HG02970 (cell line): ENCODE measurements at regions not wholly inside any gene's neighbourhood (a gene's known extent, or its start where the extent isn't known, plus 50 kb on each side); places are given as distances from the start of the nearest gene placed in this dataset.

ENCODE experiments used
- ATAC-seq: cut with Tn5 transposase; IDR thresholded peaks from one replicate; pipeline ENCODE4 v1.9.1; 2021; ENCODE audit warnings: mild to moderate bottlenecking, moderate library complexity, moderate number of reproducible peaks; ENCODE audit not compliant: unreplicated experiment, low FRiP score

DNA sequence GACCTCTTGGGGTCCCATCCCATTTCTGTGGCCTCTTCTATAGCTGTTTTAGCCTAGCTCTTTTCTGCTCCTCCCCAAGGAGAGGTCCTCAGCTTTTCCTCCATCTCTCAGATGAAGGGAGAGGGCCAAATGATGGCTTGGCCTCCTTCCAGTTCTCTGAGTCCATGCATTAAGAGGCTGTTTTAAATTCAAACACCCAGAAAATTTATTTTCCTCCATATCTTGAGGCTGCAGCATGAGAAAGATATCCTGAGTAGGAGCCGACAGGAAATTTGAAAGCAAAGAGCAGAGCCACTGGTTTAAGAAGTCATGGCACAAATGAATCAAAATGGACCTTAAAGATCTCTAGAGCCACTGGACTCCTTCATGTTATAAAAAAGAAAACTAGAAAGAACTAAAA lies 558.8 kb downstream of the MID1IP1 start:
- ATAC-seq, result no peak

DNA sequence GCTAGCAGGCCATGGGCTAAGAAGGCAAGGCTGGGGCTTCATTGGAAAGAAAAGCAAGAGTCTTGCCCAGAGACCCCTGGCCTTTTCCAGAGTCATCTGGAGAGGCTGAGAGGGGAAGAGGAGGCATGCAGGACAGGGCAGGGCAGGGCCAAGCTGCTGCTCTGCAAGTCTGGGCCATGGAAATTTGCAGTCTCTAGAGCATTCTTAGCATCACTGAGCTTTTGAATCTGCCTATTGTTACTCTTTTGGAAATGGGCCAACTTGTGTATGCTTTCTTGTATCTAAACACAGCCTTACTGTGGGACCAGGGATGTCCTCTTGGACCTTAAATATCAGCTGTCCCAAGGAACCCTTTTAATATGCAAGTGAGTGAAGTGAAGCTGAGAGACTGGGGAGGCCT lies 560.5 kb downstream of the MID1IP1 start:
- no peak for ATAC-seq

GRCh38 chrX:39367416-39367815 lies 566.2 kb downstream of the MID1IP1 start:
- no peak for ATAC-seq

- no peak for ATAC-seq
Measured at GRCh38 chrX:39372115-39372514, 570.9 kb downstream of the MID1IP1 start.

DNA sequence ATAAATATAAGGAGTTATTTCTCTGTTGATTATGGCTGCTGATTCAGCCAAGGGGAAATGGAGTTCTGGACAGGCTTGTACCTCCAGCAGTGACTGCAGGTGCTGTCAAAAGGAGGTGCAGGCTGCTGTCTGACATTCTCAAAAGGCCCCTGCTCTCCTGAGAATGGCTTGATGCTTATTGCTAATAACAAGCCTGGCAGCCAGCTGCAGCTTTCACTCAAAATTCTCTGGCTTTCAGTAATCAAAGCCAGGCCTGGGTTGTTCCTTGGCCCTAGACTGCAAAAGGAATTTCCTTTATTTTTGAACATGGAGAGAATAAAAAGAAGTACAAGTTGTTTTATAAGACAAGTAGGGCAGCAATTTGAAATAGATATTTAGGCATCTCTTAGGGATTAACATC lies 575.9 kb downstream of the MID1IP1 start:
- no peak for ATAC-seq

- no peak for ATAC-seq
Measured at GRCh38 chrX:39377773-39378172, 576.5 kb downstream of the MID1IP1 start.

- no peak for ATAC-seq
Measured at GRCh38 chrX:39381422-39381821, 580.2 kb downstream of the MID1IP1 start.

GRCh38 chrX:39384996-39385395 lies 583.7 kb downstream of the MID1IP1 start:
- no peak for ATAC-seq

DNA sequence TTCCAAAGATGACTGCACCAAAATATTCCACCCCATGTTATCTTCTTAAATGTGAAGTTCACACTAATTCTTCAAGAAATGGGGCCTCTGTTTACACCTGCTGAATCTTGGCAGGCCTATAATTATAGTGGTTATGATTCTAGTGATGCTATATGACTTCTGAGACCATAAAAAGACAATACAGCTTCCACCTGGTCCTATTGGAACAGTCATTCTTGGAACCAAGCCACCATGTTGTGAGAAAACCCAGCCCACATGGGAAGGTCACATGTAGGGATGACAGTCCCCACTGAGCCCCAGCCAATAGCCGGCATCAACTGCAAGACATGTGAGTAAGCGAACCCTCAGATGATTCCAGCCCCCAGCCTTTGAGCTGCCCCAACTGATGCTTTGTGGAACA lies 587.5 kb downstream of the MID1IP1 start:
- ATAC-seq, result no peak

DNA sequence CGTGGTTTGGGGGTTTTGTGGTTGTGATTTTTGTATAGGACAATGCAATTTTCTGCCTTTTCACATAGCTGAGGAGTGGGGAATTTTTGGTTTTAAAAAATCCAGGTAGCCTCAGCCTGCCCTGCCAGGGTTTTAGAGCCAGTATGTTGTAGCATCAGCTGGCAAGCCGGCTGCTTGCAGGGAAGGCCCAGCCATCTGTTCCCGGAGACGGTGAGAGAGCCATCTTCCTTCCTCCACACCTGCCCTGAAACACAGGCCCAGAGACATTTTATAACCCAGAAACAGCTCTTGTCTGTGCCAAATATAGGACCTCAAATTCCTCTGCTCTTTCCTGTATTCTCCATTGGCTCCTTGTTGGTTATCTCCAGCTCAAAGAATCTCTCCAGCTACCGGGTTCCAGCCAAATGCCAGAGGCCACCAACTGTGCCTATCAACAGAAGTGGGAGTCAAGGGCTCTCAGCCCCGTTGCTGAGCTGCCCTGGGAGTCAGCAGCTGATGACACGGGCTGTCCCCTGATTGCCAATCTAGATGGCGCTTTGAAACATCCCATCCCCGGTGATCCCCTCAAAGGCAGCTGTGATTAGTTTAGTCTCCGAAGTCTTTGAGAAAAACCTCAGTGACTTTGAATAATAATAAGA lies 595.2 kb downstream of the MID1IP1 start:
- ATAC-seq, result no peak

- ATAC-seq, result no peak
Measured at GRCh38 chrX:39397561-39398199, 596.4 kb downstream of the MID1IP1 start.

DNA sequence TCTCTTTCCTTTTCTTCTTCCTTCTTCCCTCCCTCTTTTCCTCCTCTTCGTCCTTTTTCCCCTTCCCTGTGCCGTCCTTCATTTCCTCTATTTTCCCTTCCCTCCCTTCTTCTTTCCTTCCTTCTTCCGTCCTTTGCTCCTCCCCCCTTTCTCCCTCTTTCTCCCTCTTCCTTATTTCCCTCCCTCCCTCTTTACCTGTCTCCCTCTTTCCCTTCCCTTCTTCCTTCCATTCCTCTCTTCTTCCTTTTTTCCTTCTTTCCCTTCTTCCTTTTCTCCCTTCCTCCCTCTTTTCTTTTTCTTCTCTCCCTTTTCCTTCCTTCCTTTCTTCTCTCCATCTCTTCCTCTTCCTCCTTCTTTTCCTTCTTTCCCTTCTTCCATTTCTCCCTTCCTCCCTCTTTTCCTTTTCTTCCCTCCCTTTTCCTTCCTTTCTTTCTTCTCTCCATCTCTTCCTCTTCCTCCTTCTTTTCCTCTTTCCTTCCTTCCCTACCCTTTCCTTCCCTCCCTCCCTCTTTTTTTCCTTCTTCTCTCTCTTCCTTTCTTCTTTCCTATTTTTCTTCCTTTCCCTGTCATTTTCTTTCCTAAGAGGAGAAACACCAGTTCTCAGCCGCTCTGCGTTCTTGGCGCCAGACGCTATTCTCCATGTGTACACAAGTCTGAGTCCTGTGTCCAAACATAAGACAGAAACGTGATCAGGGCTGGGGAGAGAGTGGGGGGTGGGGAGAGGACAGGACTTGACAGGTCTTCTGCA lies 597.1 kb downstream of the MID1IP1 start:
- no peak for ATAC-seq

- no peak for ATAC-seq
Measured at GRCh38 chrX:39398963-39399261, 597.7 kb downstream of the MID1IP1 start.

DNA sequence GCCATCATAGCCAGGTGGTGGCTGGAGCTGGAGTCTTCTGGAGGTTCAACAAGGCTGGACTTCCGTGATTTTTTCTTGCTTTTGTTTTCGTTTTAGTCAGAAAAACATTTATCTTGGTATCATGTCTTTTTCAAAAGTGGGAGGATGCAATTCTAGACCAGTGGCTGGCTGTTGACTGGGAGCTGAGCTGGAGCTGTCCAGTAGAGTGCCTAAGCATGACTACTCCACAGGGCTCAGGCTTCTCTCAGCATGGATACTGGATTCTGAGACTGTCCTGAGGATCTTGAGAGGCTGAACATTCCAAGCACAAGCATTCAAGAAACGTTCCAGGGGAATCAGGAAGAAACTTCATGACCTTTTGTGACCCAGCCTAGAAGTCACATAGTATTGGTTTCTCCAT lies 598.1 kb downstream of the MID1IP1 start:
- no peak for ATAC-seq

GRCh38 chrX:39401483-39402110 lies 600.3 kb downstream of the MID1IP1 start:
- no peak for ATAC-seq

DNA sequence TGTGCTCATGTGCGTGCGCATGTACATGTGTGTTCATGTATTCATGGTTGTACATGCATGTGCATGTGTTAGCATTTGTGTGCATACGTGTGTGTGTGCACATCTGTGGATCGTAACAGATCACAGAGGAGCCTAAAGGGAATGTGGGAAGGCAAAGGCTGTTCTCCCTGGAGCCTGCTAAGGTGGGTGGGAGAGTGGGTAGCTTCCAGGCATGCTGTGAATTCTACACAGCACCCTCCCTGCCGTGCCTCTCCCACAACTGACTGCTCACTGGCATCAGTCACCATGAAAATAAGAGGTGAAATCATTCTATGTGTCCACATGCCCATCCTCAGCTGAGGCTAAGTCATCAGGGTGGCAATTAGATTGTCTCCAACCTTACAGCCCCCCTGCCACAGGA lies 600.9 kb downstream of the MID1IP1 start:
- no peak for ATAC-seq

DNA sequence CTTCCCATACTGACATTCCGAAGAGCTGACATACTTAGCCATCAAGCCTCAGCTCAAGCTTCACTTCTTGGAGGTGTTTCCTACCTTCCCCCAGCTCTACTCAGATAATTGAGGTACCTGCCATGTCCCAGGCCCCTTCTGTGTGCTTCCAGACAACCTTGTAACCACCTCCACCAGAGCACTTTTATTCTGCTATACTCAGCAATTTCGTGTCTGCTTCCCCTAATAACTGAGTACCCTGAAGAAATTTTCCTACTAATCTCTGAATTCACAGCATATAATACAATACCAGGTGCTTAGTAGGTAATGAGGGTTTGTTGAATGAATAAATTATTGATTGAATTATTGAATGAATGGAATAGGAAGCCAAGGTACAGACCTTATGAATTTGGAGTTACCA lies 605.5 kb downstream of the MID1IP1 start:
- ATAC-seq, result no peak

DNA sequence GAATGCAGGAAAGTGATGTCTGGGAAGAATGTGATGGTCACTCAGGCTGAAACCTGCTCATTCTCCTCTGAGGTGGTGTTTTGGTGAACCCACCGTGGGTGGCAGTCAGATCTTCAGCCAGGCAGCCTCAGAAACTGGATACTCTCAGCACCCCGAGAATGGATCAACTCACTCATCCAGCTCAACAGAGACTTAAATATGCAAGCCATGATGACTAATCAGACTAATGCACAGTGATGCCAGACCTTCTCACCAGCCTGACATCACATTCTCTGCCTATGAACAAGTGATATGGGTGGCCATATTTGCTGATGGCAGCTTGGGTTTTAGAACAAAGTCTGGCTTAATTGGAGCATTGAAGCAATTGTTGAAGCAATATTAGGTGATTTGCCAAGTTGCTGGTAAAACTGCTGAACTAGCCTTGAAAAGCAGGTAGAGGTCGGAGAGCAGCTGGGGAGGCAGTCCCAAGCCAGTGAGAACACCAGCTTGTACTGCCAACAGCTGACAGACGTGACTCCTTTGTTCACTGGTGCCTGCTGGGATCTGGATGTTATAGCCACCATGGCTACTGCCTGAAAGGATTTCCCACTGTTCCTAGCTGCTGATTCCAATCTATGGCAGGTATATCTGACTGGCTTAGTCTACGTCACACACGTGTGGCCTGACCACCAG lies 608.1 kb downstream of the MID1IP1 start:
- no peak for ATAC-seq

GRCh38 chrX:39414290-39414854 lies 613.1 kb downstream of the MID1IP1 start:
- ATAC-seq, result no peak

DNA sequence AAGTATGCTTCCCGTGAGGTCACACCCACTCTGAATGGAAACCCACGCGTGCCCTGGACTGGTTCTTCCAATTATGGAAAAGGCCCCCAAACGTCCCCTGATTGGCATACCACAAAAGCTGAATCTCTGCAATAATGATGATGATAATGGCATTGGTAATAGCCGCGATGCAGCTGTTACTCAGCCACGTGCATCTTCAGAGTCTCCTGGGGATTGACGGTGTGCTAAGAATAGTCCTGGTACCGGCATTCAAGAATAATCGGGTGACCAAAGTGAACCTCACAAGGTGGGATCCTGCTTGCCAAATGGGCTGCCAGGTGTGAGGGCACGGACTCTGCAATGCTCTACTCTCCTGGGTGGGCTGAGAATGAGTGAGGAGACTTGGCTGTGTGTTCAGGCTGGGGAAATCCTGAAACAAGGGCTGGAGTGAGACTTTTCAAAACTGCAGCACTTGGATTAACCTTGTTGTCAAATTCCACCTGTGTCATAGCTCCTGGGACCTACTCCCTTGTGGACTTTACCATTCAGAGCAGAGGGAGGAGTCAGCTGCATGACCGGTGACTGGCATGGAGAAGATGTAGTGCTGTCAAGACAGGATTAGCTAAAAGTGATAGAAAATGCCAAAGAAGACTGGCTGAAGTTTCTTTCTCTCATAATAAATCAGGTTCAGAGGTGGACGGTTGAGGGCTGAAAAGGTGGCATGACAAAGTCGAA lies 615.4 kb downstream of the MID1IP1 start:
- no peak for ATAC-seq
